KMS-11 (cell line): ENCODE measurements at regions not wholly inside any gene's neighbourhood (a gene's known extent, or its start where the extent isn't known, plus 50 kb on each side); places are given as distances from the start of the nearest gene placed in this dataset.

Source experiments
- H2AFZ ChIP-seq: fragments of 200-600 bp; sonication (generic); 2 replicates; pipeline ENCODE4 v1.6.1; 2016; ENCODE audit warnings: antibody characterized with exemption, mixed run types, low read depth
- H3K27ac ChIP-seq: fragments of 200-600 bp; sonication (generic); 2 replicates; pipeline ENCODE4 v1.6.1; 2016; ENCODE audit warnings: mild to moderate bottlenecking, mixed run types
- H3K27me3 ChIP-seq: fragments of 200-600 bp; sonication (generic); 2 replicates; pipeline ENCODE4 v1.6.1; 2017; ENCODE audit warnings: mild to moderate bottlenecking, low read depth, mixed run types, moderate library complexity; ENCODE audit not compliant: insufficient read depth
- H3K36me3 ChIP-seq: fragments of 200-600 bp; sonication (generic); 2 replicates; pipeline ENCODE4 v1.6.1; 2017; ENCODE audit warnings: mild to moderate bottlenecking, mixed run types; ENCODE audit not compliant: insufficient read depth
- H3K4me1 ChIP-seq: fragments of 200-600 bp; sonication (generic); 2 replicates; pipeline ENCODE4 v1.6.1; 2016; ENCODE audit warnings: mild to moderate bottlenecking, low read depth, mixed run types; ENCODE audit not compliant: poor library complexity, severe bottlenecking
- H3K4me2 ChIP-seq: fragments of 200-600 bp; sonication (generic); 2 replicates; pipeline ENCODE4 v1.7.0; 2016; ENCODE audit warnings: mild to moderate bottlenecking, mixed run types
- H3K4me3 ChIP-seq: fragments of 200-600 bp; sonication (generic); IDR thresholded peaks from 2 replicates; pipeline ENCODE4 v1.6.1; 2017; ENCODE audit warnings: low read depth, low read length, mixed read lengths; ENCODE audit not compliant: insufficient read depth
- H3K79me2 ChIP-seq: fragments of 200-600 bp; sonication (generic); 2 replicates; pipeline ENCODE4 v1.6.1; 2016; ENCODE audit warnings: low read depth, mixed run types; ENCODE audit not compliant: insufficient read depth
- H3K9ac ChIP-seq: fragments of 200-600 bp; sonication (generic); 2 replicates; pipeline ENCODE4 v1.6.1; 2016; ENCODE audit warnings: mild to moderate bottlenecking, mixed run types
- H4K20me1 ChIP-seq: fragments of 200-600 bp; sonication (generic); 2 replicates; pipeline ENCODE4 v1.6.1; 2016; ENCODE audit warnings: mild to moderate bottlenecking, mixed run types; ENCODE audit not compliant: insufficient read depth
- TF ChIP-seq, protein P1 (sequence below): fragments of 200-600 bp; sonication (generic); conservative IDR thresholded peaks from 2 replicates; pipeline ENCODE4 v1.6.1; 2017; ENCODE audit warnings: low read depth, mild to moderate bottlenecking, antibody characterized with exemption, low read length, moderate library complexity, mixed read lengths

DNA sequence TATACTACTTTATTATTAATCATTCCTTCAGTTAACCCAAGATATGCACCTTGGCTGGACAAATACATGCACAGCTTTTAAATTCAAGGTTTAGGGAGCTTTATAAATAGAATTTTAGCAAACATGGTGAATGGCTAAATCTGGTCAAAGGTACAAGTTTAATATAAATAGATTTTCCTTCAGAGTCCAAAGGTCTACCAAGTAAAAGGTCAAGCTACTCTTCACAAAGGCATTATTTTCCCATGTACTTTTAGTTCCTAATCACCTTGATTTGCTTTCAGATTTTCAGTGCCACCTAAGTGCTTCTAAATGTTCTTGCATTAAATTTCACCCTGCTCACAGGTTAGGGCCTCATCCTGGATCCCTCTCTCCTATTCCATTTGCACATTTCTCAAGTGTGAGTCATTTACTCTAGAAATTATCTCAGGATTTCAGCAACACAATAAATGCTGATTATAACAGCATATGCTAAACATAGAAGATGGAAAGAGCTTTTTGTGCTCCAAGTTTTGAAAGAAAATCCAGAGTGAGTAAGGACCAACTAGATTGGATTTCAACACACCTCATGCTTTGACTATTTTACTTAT lies 459.4 kb upstream of the ITGA1 start:
- H3K4me3 ChIP-seq: no peak overlapping the region
- no peaks in the 10 kb centered on the region for H3K4me1 ChIP-seq
- H3K36me3 ChIP-seq: no peaks in the 10 kb centered on the region
- H3K9ac ChIP-seq: no peak overlapping the region
- TF ChIP-seq, protein P1, sequence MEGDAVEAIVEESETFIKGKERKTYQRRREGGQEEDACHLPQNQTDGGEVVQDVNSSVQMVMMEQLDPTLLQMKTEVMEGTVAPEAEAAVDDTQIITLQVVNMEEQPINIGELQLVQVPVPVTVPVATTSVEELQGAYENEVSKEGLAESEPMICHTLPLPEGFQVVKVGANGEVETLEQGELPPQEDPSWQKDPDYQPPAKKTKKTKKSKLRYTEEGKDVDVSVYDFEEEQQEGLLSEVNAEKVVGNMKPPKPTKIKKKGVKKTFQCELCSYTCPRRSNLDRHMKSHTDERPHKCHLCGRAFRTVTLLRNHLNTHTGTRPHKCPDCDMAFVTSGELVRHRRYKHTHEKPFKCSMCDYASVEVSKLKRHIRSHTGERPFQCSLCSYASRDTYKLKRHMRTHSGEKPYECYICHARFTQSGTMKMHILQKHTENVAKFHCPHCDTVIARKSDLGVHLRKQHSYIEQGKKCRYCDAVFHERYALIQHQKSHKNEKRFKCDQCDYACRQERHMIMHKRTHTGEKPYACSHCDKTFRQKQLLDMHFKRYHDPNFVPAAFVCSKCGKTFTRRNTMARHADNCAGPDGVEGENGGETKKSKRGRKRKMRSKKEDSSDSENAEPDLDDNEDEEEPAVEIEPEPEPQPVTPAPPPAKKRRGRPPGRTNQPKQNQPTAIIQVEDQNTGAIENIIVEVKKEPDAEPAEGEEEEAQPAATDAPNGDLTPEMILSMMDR: no peak
- no peak overlapping the region for H3K4me2 ChIP-seq
- H3K79me2 ChIP-seq: no peaks in the 10 kb centered on the region
- no peak overlapping the region for H3K27ac ChIP-seq
- H4K20me1 ChIP-seq: no peaks in the 10 kb centered on the region
- H3K27me3 ChIP-seq: no peaks in the 10 kb centered on the region
- no peak overlapping the region for H2AFZ ChIP-seq

DNA sequence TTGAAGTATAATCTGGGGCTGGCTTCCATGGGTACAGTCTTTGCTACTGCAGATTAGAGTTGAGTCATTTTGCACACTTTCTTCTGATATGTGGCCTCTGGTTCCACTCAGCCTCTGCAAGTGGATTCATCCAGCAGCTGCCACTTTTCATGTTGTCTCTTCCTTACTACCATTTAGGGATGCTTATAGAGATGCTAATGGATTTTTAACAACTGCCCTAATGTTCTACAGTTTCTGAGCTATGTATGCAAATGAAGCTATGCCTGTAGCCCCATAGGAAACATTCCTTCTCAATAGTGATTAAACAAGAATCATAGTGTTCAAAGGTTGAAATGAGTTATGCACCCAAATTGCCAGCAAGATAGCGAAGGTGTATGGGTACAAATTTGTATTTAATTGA lies 456.0 kb upstream of the ITGA1 start:
- H3K4me2 ChIP-seq: no peak overlapping the region
- TF ChIP-seq, protein P1: no peak

DNA sequence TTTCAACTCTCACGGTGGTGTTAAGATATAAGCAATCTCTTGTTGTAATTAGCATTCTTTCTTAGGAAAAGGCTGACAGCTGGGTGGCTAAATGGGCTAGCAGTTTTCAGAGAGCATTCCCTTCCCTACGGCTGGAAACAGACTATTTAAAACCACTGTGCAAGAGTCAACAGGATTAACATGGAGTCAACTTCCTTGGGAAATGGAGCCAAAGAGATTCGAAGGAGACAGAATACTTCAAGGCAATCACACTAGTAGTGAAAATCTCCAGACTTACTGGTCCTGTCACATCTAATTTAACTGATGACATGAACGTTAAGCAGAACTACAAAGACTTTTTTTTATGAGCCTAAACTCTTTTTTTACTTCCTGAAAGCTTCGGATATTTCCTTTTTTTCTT lies 453.3 kb upstream of the ITGA1 start:
- TF ChIP-seq, protein P1: no peak
- Histone ChIP-seq H3K4me1 (no peaks in the 10 kb centered on the region), H3K27ac (no peak overlapping the region), H3K4me2 (no peak overlapping the region), H3K9ac (no peak overlapping the region), H3K4me3 (no peak overlapping the region), H4K20me1 (no peaks in the 10 kb centered on the region), H2AFZ (no peak overlapping the region), H3K27me3 (no peaks in the 10 kb centered on the region), H3K36me3 (no peaks in the 10 kb centered on the region), H3K79me2 (no peaks in the 10 kb centered on the region)

More for the DNA sequence above, 456.0 kb upstream of the ITGA1 start:
- no peaks in the 10 kb centered on the region for H3K27me3 ChIP-seq
- H3K4me1 ChIP-seq: no peaks in the 10 kb centered on the region
- H3K79me2 ChIP-seq: no peaks in the 10 kb centered on the region
- H4K20me1 ChIP-seq: no peaks in the 10 kb centered on the region
- H2AFZ ChIP-seq: no peak overlapping the region
- no peak overlapping the region for H3K9ac ChIP-seq
- no peak overlapping the region for H3K4me3 ChIP-seq
- H3K36me3 ChIP-seq: no peaks in the 10 kb centered on the region
- H3K27ac ChIP-seq: no peak overlapping the region

DNA sequence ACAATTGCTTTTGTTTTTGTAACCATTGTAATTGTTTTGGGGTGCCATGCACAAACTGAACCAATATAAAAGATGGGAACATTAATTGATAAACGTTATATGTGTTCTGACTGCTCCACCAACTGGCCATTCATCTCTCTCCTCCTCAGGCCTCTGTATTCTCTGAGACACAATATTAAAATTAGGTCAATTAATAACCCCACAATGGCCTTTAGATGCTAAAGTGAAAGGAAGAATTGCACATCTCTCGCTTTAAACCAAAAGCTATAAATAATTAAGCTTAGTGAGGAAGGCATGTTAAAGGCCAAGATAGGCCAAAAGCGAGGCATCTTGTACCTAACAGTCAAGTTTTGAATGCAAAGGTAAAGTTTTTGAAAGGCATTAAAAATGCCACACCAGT lies 448.4 kb upstream of the ITGA1 start:
- Histone ChIP-seq H3K4me3 (no peak overlapping the region), H3K9ac (no peak overlapping the region), H2AFZ (no peak overlapping the region), H3K4me1 (no peaks in the 10 kb centered on the region), H3K27ac (no peak overlapping the region), H4K20me1 (no peaks in the 10 kb centered on the region), H3K36me3 (no peaks in the 10 kb centered on the region), H3K27me3 (no peaks in the 10 kb centered on the region), H3K79me2 (no peaks in the 10 kb centered on the region), H3K4me2 (no peak overlapping the region)
- TF ChIP-seq, protein P1: no peak
